HG02678 (cell line): ENCODE measurements at regions not wholly inside any gene's neighbourhood (a gene's known extent, or its start where the extent isn't known, plus 50 kb on each side); places are given as distances from the start of the nearest gene placed in this dataset.
A peak's percentile ranks its signal among the peaks of the same experiment; 100 is the strongest.

Experiments used
- ATAC-seq: cut with Tn5 transposase; IDR thresholded peaks from one replicate; pipeline ENCODE4 v1.9.1; 2021; ENCODE audit warnings: mild to moderate bottlenecking, moderate library complexity; ENCODE audit not compliant: unreplicated experiment

DNA sequence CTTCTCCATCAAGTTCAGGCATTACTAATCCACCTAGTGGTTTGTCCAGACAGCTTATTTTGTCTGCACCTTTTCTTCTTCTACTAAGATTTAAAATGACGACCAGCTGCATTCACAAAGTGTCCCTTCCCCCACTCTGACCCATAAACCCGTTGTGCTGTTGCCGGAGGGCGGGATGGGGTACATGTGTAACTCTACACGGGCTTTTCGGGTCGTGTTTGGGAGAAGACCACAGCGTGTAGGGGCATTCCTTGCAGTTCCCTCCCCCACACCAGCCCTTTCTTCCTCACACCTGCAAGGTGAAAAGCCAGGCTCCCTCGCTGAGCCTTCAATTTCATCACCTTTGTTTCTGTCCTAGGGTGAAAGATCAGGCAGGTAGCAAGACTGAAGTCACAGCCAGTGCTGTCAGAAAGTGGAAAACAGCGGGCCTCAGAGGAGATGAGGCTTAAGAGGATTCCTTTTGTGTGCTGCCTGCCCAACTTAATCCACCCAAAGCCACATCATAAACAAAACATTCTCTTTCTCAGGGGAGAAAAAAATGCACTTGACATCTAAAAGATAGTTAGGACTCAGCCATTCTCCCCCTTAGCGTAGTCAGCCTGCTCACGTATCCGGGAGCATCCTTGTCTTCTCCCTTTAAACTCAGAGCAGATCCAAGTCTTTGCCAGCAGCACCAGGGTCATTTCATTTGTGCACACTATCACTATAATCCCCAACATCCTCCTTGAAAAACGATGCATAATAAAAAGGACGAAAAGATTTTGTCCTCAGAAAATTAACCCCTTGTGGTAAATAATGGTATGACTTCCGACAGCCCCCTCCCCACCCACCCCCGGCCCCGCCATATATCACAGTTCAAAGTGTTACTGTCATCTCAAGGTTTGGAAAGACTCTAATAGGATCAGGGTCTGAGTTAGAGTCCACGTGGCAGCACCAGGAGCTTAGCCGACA lies 599.0 kb downstream of the RAB28 start:
- ATAC-seq = no peak

DNA sequence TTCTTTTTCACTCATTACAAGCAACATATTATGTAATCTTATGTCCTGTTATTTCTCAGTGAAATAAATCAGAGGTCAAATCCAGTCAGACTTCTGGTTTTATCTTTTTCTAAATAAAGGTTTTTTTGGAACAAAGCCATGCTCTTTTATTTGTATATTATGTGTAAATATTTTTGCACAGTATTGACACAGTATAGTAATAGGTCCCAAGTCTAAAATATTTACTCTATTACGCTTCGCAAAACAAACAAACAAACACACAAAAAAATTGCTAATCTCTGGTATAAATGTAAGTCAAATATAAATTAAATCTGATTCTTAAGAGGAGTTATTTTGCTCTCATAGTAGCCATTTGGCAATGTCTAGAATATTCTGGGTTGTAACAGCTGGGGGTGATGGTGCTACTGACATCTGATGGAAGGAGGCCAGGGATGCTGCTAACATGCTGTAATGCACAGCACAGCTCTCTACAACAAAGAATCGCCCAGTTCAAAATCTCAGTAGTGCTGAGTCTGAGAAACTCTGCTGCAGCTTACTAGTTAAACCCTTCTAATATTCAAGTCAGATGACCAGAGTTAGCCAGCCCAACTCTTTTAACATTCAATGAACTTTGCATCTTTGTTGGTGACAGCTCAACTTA lies 602.1 kb downstream of the RAB28 start:
- ATAC-seq = no peak

DNA sequence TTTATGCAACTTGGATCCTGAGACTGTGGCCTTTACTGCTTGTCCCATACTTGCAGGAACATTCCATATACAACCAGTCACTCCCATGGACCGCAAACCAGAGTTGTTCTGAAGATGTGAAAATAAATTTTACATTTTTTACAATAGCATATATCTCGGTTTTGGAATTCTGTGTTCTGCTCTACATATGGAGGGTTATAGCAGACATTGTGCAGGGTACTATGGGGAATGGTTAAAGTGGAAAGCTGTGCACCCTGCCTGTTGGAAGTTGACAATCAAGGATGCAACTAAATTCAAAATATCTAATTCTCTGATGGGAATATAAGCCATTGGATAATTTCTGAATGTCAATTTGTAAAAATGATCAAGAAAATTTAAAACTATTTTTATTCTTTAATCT lies 603.3 kb downstream of the RAB28 start:
- ATAC-seq = no peak

DNA sequence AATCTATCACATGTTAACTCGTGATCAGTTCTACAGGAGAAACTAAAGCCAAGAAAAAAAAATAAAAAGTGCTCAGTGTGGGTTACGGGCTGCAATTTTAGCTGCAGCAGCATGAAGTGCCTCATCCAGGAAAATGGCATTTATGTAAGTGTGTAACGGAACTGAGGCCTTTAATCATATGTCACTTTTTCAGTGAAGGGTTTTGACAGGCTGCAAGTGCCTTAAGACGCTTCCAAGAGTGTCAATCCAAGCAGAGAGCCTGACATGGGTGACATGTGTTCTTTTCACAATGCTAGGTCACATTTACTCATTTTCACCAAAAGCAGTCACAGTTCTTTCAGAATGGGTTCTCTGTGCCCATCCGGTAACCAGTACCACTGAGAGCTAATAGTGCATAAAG lies 604.6 kb downstream of the RAB28 start:
- no peak for ATAC-seq

DNA sequence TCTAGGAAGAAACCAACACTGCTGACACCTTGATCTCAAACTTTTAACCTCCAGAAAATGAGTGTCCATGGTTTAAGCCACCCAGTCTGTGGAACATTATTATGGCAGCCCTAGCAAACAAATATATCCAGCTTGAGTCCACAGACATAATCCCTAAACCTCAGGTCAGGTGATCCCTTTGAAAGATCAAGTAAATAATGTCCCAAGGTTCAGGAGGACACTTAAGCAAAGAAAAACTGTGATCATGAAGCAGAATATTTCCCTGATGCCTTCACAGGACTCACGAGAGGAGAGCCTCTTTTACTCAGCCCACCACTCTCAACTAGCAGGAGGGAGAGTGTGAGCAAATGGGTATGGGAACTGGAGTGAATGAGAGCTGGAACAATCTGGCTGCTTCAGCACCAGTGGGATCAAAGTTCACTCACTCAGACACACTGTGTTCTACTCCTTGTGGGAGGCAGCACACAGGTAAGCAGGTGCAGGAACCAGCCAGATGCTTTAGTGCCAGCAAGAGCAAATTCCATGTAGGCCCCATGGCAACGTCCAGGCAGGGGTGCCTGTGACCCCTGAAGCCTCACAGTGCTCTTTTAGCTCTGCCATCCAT lies 608.4 kb downstream of the RAB28 start:
- no peak for ATAC-seq

DNA sequence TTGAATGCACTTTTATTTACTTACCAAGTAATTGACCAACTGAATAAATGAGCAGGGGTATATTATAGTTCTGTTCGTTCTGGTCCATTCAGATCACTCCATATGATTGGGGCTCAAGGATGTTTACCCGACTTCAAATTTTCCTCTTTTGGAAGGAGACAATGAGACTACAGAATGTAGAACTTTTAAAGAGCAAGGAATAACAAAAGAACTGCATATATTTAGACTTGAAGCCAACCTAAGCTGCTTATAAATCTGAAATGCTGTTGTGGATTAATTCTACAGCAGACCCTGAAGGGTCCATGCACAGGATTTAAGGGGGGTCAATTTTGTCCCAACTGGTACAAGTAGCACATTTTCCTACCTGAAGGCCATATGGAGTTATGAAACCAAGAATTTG lies 610.8 kb downstream of the RAB28 start:
- no peak for ATAC-seq

DNA sequence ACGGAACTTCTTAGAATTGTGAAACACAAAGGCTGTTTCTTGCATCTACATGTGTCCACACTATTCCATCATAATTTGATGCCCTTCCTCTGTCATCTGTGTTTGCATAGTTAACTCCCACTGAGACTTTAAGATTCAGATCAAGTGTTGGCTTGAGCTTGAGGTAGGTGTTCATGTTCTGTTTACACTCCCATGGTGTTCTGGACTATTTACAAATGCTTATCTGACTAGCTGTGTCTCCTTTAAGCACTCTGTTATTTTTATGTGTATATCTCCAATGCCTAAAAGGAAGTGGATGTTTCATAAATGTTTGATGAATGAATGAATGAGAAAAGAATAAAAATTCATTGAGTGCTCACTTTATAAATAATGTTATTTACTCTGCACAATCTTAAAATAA lies 622.7 kb downstream of the RAB28 start:
- no peak for ATAC-seq

DNA sequence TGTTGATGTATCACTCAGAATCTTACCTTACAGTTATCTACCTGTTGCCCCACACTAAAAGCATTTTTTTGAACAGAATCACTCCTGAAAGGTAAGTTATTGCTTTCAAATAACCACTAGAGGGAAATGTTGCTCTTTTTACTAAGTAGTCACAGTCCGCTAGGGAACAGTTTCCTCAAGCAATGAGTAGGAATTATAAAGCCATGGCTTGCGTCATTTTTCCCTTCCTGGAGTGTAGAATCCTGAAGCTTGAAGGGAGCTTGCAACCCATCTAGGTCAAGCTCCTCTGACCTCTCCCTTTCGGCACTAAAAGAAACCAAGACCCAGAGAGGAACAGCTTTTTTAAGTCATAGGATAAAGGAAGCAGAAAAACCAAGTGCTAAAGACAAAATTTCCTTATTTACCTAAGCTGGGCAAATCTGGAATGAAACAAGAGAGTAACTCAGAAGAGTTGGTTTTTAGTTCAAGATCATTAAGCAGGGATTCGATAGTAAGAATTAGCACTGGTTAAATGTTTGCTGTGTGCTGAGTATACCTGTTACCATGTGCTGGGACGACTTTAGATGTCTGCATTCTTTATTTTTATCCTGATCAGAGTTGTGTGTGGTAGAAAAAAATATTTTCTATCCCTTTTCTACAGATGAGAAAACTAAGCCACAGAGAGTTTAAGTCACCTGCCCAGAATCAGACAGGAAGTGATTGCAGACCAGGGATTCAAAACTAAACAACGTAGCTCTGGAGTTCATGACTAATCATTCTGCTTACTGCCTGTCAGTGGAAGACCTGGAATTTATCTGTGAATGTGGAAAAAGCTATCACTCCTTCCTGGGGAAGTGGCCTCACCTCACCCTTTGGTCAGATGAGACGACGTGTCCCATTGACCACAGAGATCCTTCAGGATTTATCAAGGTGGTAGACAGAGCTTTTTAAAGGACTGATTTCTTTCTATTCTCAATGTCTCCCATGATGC lies 631.5 kb downstream of the RAB28 start:
- ATAC-seq = peak; percentile 68

DNA sequence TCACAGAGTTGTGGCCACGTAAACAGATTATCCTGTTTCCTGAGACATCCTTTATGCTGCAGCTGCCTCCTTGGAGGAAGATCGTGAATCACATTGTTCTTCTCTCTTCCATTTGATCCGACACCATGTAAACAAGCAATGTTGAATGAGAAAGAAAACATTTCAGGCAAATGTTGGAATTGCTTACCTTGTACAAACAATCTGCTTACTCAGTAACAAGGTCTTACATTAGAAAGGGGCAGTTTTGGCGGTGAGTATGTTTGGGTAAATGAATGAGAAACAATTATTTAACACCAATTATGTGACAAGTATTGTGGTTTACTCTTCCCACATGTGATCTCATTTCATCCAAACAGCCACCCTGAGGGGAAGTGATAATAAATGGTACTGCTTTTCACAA lies 637.8 kb downstream of the RAB28 start:
- ATAC-seq = no peak

DNA sequence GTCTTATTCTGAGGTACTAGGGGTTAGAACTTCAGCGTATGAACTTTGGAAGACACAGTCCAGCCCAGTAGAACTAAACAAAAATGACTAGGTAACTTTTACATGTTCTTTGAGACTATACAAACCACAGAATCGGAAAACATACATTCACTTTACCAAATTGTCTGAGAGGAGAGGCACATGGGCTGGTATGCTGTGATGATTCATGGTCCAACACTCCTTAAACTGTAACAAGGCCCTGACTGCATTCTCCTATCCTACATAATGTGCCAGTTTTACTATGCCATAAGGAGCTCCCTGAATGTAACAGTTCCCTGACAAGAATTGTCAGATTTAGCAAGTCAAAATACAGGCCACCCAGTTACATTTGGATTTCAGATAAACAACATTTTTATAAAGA lies 640.0 kb downstream of the RAB28 start:
- ATAC-seq = no peak

DNA sequence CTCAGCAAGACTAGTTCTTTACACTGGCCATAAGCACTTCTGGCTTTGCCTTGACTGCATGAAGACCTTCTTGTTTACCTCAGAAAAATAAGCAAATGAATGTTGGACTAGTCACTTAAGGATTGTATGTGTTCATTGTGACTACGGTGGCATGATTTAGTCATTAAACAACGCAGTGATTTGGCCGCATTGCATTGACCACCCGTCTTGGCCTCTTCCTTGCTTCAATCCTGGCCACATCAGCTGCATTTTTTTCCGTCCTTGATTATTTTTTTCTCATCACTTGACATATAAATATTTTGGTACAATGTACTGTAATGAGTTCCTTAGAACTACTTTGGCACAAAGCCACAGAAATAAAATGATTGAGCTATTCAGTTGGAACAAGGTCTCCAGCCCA lies 656.2 kb downstream of the RAB28 start:
- no peak for ATAC-seq

DNA sequence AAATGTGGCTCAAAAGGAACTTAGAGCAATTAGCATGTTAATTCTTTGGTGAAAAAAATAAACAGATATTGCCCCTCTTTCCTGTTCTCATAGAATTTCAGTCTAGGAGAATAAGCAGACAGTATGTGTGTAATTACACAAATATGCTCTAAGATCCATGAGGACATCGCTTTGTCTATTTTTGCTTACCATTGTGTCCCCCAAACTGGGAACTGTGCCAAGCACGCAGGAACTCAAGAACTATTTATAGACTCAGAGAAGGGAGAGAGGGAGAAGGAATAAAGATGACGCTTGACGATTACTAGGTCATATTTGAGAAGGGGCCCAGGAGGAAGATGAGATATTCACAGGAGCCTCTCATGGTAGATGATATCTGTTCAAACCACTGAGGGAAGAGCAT lies 692.6 kb downstream of the RAB28 start:
- ATAC-seq = no peak

DNA sequence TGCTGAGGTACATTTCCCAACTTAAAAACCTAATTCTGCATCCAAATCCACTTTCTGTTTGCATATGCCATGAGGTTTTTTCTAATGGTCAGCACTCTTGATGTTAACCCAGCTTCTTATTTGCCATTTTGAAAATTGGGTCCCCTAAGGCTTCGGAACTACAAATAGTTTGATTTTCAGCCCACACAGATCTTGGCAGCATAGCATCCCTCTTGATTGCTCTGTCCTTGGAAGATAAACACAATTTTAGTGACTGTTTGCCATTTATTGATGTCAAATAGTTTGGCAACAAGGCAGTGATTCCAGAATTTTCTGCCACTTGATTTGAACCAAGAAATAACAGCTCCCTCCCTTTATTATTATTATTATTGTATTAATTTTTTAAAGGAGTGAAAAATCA lies 696.9 kb downstream of the RAB28 start:
- ATAC-seq = no peak

DNA sequence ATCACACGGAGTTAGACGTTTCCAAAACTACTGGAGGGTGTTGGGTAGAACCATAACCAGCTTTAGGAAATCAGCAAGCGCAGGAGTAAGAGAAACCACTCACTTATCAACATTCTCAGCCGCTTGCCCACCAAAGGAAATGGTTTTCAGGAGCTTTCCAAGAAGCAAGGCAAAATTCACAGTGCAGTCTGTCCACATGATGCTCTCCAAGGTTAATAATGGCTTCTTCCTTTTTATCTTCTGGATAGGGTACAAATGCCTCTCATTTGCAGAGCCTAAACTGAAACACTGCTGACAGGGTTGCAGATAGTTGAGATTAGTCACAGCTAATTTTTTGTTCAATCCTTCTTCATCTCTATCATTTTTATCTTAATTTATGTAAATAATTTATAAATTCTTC lies 705.4 kb downstream of the RAB28 start:
- no peak for ATAC-seq

DNA sequence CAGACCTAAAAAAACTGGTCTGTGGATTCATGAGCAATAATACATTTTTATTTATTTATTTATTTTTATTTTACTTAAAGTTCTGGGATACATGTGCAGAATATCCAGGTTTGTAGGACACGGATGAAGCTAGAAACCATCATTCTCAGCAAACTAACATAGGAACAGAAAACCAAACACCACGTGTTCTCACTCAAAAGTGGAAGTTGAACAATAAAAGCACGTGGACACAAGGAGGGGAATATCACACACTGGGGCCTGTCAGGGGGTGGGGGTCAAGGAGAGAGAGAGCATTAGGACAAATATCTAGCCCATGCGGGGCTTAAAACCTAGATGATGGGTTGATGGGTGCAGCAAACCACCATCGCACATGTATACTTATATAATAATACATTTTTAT lies 705.9 kb downstream of the RAB28 start:
- ATAC-seq = no peak

DNA sequence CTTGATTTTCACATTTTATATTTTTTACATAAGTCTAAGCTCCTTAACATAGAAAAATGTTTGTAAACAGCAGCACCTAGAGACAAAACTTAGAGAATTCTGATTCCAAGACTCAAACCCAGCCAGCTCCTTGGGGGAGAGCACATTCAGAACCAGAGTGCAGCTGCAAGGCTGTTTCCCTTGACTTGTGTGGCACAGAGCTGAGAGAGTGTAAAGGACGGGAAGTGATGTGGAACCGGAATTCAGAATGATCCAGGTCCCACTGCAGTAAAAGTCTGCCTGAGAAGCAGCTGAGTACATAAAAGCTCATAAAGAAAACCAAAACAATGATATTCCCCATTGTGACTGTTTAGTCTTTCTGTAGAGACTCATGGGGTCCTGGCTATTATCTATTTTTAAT lies 713.8 kb downstream of the RAB28 start:
- no peak for ATAC-seq

DNA sequence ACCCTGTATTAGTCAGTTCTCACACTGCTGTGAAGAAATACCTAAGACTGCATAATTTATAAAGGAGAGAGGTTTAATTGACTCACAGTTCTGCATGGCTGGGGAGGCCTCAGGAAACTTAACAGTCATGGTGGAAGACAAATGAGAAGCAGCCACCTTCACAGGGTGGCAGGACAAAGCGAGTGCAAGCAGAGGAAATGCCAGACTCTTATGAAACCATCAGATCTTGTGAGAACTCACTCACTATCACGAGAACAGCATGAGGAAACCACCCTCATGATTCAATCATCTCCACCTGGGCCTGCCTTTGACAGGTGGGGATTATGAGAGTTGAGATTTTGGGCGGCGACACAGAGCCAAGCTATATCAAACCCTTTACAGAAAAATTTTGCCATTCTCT lies 722.4 kb downstream of the RAB28 start:
- ATAC-seq = no peak

DNA sequence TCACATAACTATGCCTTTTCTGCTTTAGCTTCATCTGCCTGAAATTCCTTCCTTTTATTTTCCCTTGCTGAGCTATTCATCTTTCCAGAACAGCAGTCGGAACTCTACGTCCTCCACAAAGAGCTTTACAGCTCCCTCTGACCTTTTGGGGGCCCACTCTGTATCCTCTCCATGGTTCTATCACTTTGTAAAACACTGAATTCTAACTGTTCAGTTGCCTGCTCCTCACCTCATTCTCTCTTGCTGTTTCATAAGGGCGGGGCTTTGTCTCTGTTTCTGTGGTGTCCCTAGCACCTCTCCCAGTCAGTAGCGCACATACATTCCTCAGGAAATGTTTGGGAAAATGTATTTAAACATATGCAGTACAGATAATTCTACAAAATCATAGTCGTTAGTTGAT lies 737.0 kb downstream of the RAB28 start:
- ATAC-seq = no peak

DNA sequence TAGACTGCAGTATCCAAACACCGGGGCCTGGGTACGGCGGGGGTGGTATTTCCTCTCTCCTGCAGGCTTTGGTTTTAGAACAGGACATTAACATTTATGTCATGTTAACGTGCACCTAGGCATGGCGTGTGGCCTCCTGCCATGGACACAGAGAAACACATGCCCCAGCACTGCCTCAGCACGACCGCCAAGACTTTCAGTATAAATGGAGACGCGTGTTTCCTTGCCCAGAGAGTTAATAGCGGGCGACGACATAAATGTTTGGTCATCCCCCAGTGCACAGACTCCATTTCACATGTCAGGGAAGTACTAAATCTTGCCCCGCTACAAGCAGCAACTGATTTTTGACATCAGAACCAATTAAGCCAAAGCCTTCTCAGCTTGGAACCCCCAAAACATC lies 737.9 kb downstream of the RAB28 start:
- no peak for ATAC-seq

DNA sequence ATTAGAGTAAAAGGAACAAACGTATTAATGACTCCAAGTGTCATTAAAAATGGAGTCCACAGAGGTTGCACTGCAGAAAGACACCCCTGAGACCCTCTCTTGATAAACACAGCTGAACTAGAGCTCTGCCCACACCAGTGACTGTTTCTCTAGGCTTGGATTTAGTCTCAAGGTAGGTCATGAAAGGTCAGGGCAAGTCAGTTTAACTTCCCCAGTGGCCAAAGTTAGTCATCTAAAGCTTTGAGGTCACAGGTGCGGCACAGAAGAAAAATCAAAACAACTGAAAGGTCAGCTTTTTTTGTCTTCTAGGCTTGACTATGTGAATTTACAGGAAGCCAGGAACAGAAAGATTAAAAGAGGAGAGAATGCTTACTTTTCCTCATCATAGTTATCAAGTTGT lies 749.6 kb downstream of the RAB28 start:
- ATAC-seq = no peak

DNA sequence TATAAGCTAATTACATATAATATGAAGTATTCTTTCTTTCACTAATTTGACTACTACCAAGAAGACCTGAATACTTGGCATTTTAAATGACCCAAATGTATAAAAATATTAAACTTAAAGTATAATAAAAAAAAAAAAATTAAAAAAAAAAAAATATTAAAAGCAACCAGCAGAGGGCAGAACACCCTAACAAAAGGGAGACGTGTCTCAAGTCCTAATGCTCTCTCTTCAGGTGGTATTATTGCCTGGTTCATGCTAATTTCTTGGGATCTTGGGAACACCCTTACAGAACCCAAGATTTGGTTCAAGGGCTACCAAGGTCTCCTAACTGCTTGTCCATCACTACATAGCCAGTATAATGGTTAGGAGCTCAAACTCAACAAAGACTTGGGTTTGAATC lies 754.8 kb downstream of the RAB28 start:
- ATAC-seq = no peak
